GM21786 (cell line): ENCODE measurements at regions not wholly inside any gene's neighbourhood (a gene's known extent, or its start where the extent isn't known, plus 50 kb on each side); places are given as distances from the start of the nearest gene placed in this dataset.

ENCODE experiments used
- ATAC-seq: cut with Tn5 transposase; IDR thresholded peaks from one replicate; pipeline ENCODE4 v1.9.1; 2021; ENCODE audit not compliant: unreplicated experiment

DNA sequence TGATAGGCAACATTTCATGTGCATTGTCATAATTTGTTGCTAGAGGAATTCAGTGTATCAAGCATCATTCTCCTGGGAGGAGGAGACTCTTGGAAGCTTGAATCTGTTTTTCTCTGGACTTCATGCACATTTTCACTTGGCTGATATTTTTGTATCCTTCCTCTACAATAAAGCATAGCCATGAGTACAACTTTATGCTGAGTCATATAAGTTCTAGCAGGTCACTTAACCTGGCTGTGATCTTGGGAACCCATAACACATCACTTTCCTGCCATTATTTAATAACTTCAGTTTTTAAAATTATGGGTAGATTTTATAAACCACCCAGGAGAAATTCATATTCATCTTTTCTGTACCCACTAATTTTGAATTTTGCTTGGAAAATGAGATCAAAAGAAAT, 203.0 kb upstream of the CD96 start:
- ATAC-seq = no peak

DNA sequence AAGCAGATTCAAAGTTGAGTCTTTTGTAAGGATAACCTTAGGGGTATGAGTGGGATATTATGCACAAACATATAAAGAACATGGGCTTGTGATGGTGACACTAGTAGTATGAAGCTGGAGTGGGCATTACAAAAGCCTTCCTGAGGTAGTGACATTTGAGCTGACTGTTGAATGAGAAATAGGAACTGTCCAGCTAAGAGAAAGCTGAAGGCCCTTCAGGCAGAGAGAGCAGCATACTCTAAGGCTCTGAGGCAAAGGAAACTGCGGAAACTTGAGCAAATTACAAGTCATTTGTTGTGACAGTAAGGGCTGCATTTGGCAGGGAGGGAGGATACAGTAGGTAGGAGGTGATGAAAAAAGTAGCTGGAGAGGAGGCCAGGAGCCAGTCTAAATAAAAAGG, 190.7 kb upstream of the CD96 start:
- no peak for ATAC-seq

DNA sequence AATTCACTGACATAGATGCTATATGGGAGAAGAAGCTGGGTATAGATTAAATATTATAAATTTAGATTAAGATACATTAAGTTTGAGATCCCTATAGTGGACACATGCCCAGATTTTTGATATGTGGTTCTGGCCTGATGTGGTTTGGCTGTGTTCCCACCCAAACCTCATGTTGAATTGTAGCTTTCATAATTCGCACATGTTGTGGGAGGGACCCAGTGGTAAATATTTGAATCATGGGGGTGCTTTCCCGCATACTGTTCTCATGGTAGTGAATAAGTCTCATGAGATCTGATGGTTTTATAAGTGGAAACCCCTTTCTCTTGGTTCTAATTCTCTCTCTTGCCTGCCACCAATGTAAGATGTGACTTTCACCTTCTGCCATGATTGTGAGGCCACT, 189.4 kb upstream of the CD96 start:
- no peak for ATAC-seq

DNA sequence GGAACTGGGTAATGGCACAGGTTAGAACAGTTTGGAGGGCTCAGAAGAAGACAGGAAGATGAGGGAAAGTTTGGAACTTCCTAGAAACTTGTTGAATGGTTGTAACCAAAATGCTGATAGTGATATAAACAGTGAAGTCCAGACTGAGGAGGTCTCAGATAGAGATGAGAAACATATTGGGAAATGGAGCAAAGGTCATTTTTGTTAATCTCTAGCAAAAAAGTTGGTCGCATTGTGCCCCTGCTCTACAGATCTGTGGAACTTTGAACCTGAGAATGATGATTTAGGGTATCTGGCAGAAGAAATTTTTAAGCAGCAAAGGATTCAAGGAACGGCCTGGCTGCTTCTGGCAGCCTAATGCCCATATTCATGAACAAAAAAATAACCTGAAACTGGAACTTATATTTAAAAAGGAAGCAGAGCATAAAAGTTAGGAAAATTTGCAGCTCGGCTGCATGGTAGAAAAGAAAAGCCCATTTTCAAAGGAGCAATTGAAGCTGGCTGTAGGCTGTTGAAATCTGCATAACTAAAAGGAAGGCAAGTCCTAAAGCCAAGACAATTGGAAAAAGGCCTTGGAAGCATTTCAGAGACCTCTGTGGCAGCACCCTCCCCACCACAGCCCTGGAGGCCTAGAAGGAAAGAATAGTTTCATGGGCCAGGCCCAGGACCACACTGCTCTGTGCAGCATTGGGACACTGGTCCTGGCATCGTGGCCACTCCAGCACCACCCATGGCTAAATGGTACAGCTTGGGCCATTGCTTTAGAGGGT, 182.6 kb upstream of the CD96 start:
- ATAC-seq = no peak

DNA sequence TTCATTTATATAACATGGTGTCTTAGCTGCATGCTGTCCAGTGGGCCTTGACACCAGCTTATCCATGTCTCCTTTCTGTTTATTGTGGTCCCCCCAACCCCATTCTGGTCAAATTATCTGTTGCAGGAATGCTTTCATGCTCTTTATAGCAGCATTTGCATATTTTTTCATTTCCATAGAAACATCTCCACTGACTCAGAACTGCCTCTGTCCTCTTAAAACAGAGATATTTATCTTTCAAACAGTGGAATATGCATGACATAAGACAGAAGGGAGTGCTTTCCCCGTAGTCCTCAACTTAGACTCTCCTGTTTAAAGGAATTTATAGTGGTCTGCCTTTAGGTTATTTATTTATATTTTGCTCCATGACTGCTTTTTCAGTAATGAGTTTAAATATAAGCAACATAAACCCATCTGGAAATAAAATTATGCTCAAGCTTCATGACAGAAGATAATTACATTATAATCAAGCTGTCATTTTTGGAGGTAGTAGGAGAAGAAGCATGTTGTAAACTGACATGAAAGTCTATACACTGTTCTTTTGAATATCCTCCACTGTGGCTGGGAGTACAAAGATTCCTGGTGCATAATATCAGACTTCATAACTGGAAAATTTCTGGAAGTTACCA, 179.5 kb upstream of the CD96 start:
- ATAC-seq = no peak

DNA sequence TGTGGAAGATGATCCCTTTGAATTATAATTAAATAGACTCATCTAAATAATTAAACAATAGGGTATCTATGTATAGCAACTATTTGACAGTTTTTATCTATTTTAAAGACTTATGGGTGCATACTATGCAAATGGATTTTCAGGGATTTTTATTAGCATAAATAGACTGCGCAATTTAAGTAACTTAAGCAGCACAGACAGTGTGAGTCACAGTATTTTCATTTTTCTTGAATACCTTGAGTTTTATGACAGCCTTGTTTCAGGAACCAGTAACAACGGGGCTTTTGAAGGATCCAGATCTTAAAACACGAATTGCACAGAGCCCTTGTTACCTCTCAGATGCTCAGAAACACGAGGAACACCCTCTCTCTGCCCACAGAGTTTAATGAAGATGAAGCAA, 175.5 kb upstream of the CD96 start:
- no peak for ATAC-seq

DNA sequence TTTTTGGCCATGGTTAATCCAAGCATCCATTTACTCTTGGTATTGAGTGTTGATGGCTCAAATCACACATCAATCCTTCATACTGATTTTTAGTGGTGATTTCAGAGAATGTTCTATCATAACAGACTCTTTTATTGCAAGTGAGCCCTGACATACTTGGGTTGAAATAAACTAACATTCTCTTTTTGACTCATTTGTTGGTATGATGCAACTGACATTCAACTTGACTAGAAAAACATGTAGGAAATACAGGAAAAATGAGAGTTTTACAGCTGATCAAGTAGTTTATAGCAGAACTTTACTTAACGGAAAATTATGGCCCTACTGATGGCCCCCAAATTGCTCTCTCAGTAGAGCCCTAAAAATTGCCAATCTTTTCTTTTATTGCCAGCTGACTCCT, 173.9 kb upstream of the CD96 start:
- ATAC-seq = no peak

DNA sequence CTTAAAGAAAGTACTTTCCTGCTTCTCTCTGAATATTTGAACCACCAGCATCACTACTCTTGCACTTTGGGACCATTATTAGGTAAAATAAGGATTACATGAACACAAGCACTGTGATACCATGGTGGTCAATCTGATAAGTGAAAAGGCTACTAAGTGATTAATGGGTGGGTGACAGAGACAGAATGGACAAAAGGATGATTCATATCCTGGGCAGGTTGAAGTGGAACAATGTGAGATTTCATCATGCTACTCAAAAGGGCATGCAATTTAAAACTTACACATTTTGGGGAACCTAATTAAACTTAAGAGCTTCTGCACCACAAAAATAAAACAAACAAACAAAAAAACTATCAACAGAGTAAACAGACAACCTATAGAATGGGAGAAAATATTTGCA, 172.0 kb upstream of the CD96 start:
- no peak for ATAC-seq

DNA sequence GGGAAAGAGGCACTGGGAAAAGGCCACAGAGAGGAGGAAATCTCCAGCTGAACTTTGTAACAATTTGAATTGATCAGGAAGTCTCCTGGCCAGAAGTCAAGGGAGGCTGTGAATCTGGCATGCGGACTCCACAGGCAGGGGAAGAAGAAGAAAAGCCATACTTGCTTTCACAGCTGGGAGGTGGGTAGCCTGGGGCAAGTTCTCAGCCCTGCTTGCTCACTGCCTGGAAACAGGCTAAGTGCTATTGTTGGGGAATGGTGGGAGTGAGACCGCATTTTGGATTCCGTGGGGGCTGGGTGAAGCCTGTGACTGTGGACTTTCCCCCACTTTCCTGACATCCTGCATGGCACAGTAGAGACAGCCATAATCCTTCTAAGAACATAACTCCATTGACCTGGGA, 168.8 kb upstream of the CD96 start:
- ATAC-seq = no peak

DNA sequence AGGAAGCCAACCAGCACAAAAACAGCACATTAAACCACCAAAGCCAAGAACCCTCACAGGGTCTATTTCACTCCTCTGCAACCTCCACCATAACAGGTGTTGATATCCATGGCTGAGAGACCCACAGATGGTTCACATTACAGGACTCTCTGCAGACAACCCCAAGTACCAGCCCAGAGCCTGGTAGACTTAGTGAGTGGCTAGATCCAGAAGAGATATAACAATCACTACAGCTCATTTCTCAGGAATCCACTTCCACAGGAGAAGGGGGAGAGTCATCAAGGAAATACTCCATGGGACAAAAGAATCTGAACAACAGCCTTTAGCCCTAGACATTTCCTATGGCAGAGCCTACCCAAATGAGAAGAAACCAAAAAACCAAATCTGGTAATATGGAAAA, 168.1 kb upstream of the CD96 start:
- ATAC-seq = no peak

DNA sequence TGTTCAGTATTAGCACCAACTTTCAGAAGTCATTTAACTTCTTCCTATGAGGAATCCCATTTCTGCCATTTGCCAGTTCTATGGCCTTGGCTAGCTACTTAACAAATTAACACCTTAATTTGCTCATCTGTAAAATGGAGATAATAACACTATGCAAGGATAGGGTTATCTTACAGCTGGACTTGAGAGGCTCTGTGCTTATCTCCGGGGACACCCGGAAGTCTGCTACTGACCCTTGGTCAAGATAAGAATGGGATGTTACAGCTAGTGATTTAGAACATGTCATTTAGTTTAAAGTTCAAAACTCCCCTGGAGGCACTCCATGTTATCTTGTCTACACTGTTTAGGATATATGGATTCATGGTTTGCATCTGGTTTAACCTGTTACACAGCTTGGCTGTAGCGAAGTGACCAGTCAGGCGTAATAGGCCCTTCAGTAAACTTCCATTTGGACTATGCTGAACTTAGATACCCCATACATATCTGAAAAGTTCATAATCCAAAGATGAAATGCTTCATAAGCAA, 156.0 kb upstream of the CD96 start:
- no peak for ATAC-seq

DNA sequence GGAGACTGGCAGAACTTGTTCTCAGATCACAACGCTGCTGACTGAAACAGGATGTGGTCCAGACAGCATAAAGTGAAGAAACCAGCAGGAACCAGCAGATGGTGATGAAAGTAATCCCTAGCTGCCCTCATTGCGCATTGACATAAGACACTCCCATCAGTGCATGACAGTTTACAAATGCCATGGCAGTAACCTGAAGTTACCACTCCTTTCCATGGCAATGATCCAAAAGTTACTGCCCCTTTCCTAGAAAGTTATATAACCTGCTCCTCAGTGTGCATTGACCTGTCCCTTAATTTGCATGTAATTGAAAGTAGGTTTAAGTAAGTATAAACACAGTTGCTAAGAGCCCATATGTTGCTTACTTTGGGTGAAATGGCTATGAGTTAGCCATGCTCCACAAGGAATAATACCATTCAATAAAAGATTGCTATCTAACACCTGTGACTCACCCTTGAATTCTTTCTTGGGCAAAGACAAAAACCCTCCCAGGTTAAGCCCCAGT, 149.1 kb upstream of the CD96 start:
- no peak for ATAC-seq

DNA sequence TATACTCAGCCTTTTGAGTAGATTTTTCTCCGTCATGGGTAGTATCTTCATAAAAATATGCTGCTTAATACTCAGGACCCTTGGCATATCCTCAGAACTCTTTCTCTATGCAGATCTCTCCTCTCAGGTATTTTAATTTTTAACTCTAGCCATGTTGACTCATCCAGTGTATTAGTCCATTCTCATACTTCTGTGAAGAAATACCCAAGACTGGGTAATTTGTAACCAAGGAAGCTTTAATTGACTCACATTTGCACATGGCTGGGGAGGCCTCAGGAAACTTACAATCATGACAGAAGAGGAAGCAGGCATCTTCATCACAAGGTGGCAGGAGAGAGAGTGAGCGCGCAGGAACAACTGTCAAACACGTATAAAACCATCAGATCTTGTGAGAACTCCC, 129.3 kb upstream of the CD96 start:
- ATAC-seq = no peak

DNA sequence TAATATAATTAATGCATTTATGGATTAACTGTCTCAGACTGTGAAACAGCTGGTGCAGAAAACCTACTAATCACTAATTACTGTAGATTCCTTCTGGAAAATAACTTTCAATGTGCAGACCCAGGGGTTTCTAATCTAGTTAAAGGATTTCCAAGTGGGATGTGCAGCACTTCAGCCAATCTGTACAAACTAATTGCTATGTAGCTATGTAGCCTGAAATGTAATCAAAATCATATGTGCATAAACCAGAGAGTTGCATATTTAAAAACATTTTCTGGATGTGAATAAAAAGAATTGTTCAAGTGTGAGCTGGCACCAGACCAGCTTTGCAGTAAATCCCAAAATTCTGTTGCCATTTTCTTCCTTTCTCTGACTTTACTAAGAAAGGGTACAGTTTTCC, 127.5 kb upstream of the CD96 start:
- ATAC-seq = no peak

DNA sequence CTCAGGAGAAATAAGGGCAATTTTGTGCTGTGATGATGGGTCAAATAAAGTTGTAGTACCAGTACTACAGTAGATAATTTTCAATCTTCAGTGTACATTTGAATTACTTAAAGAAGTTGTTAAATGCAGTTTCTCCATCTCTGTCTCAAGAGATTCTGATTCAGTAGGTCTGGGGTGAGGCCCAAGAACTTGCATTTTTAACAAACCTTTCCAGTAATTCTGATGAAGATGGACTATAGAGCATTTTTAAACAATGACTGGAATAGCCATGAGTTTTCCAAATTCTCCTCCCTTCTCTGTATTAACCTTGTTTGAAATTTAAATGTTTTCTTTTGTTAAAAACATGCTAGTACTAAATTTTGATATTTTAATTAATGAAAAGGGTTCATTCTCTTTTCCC, 127.0 kb upstream of the CD96 start:
- ATAC-seq = no peak

DNA sequence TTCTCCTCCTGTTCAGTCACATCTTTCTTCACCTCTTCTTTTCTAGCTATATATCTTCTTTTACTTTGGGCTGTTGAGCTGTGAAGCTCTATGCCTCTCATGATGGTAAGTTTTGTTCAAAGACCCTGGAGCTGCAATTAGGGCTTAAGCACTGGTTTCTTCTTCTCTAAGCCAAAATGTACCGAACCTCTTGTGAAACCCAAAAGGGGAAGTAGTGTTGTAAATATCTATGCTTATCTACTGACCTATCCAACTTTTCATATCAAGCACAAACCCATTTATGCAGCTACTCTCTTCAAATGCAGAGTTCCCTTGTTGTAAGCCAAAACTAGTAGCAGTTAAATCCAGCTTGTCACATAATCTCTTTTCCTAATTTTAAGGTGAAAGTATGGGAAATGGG, 123.6 kb upstream of the CD96 start:
- ATAC-seq = no peak

DNA sequence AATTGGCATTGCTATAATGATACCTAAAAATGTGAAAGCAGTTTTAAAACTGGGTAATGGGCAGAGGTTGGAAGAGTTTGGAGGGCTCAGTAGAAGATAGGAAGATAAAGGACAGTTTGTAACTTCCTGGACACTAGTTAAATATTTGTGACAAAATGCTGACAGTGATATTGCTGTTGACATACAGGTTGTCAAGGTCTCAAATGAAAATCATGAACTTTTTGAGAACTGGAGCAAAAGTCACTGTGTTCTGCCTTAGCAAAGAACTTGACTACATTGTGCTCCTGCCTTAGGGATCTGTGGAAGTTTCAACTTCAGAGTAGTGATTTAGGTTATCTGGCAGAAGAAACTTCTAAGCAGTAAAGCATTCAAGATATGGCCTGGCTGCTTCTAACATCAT, 113.7 kb upstream of the CD96 start:
- ATAC-seq = no peak

DNA sequence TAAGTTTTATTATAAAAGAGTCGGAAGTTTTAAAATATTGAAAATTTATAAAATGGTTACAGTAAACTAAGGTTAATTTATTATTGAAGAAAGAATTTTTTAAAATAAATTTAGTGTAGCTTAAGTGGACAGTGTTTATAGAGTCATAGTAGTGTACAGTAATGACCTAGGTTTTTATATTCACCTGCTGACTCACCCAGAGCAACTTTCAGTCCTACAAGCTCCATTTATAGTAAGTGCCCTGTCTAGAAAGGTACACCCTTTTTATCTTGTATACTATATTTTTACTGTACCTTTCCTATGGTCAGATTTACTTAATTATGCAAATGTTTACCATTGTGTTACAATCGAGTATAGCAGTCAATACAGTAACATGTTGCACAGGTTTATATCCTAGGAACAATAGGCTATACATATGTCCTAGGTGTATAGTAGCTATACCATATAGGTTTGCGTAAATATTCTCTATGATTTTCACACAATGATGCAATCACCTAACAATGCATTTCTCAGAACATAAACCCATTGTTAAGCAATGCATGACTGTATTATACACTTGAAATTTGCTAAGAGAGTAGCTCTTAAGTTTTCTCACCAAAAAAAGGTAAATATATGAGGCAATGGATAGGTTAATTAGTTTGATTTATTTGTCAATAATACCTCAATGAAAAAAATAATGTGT, 106.9 kb upstream of the CD96 start:
- ATAC-seq = no peak

DNA sequence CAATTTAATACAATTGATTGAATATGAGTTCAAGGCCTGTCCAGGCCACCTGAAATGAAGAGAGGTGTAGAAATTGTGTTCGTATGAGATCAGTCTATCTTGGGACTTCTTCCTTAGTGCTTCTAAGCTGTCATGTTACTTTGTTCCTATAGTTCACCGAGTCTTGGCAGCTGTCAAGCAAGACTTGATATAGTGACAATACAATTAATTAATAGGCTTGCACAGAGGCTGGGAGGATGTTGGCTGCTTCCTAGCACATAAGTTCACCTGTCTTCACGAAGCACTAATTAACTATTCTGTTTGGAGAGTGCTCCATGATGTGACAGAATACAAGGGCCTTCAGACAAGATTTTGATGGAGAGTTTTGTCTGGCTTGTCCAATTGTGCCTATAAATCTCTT, 103.7 kb upstream of the CD96 start:
- no peak for ATAC-seq

DNA sequence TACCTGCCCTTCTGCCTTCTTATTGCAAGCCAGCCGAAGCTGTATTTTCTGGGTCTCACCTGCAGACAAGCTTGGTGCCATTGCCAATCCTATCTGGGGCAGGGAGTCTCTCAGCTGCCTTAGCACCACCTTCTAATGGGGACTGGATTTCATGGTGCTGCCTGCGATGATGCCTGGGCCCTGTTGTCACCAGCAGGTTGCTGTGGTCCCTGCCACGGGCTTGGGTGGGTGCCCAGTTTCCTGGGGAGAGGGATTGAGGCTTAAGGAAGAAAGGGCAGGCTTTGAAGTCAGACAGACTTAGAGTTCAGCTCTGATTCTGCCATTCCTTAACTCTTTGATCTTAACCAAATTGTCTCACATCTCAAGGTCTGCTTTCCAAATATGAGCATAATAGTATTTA, 87.4 kb upstream of the CD96 start:
- ATAC-seq = no peak

DNA sequence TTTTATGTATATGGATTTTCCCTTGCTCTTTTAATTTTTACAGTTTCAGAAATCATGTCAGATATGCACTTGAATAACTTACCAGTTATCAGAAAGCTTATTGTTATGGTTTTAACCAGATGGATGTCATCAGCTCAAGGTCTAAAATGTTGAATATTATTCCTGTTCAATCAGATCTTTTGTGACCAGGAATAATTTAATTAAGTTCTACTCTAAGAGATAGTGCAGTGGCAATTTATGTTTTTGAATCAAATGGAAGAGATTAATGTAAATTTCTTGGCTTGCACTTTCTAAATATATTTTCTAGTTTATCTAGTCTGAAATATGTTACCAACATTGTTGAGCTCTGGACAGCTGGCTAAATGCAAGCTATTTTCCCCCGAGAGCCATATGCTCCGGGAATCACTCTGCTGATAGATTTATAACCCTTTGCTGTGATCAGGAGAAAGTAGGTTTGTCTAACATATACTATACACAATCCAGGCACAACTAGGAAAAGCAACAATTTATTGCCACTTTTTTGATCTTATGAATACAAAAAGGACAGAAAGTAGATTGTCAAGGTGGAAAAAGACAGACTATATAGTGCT, 76.8 kb upstream of the CD96 start:
- ATAC-seq = no peak

DNA sequence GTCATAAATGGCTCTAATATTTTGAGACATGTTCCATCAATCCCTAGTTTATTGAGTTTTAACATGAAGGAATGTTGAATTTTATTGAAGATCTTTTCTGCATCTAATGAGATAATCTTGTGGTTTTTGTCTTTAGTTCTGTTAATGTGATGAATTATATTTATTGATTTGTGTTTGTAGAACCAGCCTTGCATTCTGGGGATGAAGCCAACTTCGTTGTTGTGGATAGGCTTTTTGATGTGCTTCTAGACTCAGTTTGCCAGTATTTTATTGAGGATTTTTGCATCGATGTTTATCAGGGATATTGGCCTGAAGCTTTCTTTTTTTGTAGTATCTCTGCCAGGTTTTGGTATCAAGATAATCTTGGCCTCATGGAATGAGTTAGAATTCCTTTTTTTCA, 72.0 kb upstream of the CD96 start:
- ATAC-seq = no peak
